GM23338 (cell line): ENCODE measurements at regions not wholly inside any gene's neighbourhood (a gene's known extent, or its start where the extent isn't known, plus 50 kb on each side); places are given as distances from the start of the nearest gene placed in this dataset.

Experiments
- ATAC-seq: fragments of 200-7000 bp; cut with Tn5 transposase; 3 replicates; pipeline ENCODE4 v1.9.1; 2020
- DNase-seq: peaks from one replicate; pipeline ENCODE4 v3.0.0-alpha.2; 2015; ENCODE audit warnings: low spot score
- H2AFZ ChIP-seq: fragments of 200-600 bp; sonication (generic); 2 replicates; pipeline ENCODE4 v1.8.0; 2016; ENCODE audit warnings: antibody characterized with exemption, mild to moderate bottlenecking, moderate library complexity
- H3F3A ChIP-seq: fragments of 200-600 bp; sonication (generic); replicated peaks from 2 replicates; pipeline ENCODE4 v1.8.0; 2017; ENCODE audit warnings: antibody characterized with exemption, mixed run types, low read depth
- H3K27ac ChIP-seq: fragments of 200-600 bp; sonication (generic); 2 replicates; pipeline ENCODE4 v1.6.1; 2016; ENCODE audit warnings: low read depth
- H3K27me3 ChIP-seq: fragments of 200-600 bp; sonication (generic); 2 replicates; pipeline ENCODE4 v1.8.0; 2016; ENCODE audit warnings: mild to moderate bottlenecking, mixed run types, moderate library complexity; ENCODE audit not compliant: insufficient read depth
- H3K36me3 ChIP-seq: fragments of 200-600 bp; sonication (generic); 2 replicates; pipeline ENCODE4 v1.8.0; 2016; ENCODE audit warnings: mild to moderate bottlenecking; ENCODE audit not compliant: insufficient read depth
- H3K4me1 ChIP-seq: fragments of 200-600 bp; sonication (generic); 2 replicates; pipeline ENCODE4 v1.8.0; 2016; ENCODE audit warnings: mild to moderate bottlenecking, moderate library complexity; ENCODE audit not compliant: insufficient read depth
- H3K4me2 ChIP-seq: fragments of 200-600 bp; sonication (generic); 2 replicates; pipeline ENCODE4 v1.7.1; 2017; ENCODE audit warnings: mixed run types
- H3K4me3 ChIP-seq: fragments of 200-600 bp; sonication (generic); 2 replicates; pipeline ENCODE4 v1.6.1; 2016; ENCODE audit warnings: mixed run types
- H3K79me2 ChIP-seq: fragments of 200-600 bp; sonication (generic); replicated peaks from 2 replicates; pipeline ENCODE4 v1.8.0; 2017; ENCODE audit warnings: mild to moderate bottlenecking; ENCODE audit not compliant: insufficient read depth
- H3K9me2 ChIP-seq: fragments of 200-600 bp; sonication (generic); 2 replicates; pipeline ENCODE4 v1.8.0; 2017; ENCODE audit not compliant: insufficient read depth
- H4K20me1 ChIP-seq: fragments of 200-600 bp; sonication (generic); replicated peaks from 2 replicates; pipeline ENCODE4 v1.8.0; 2017; ENCODE audit warnings: mild to moderate bottlenecking; ENCODE audit not compliant: insufficient read depth
- H3K27ac Mint-ChIP-seq: 2 replicates; pipeline ENCODE4 v1.8.0; 2020; ENCODE audit warnings: inconsistent platforms, mild to moderate bottlenecking, moderate library complexity, mixed read lengths
- H3K27me3 Mint-ChIP-seq: 3 replicates; pipeline ENCODE4 v1.8.0; 2022; ENCODE audit warnings: low read depth, mild to moderate bottlenecking, moderate library complexity, mixed read lengths, inconsistent platforms; ENCODE audit not compliant: insufficient read depth, poor library complexity
- H3K36me3 Mint-ChIP-seq: 3 replicates; pipeline ENCODE4 v1.8.0; 2021; ENCODE audit warnings: low read depth, mild to moderate bottlenecking, inconsistent platforms, moderate library complexity, mixed read lengths
- H3K4me1 Mint-ChIP-seq: 3 replicates; pipeline ENCODE4 v1.8.0; 2020; ENCODE audit warnings: mild to moderate bottlenecking, inconsistent platforms, mixed read lengths
- H3K4me3 Mint-ChIP-seq: 3 replicates; pipeline ENCODE4 v1.8.0; 2021; ENCODE audit warnings: moderate library complexity, mild to moderate bottlenecking, inconsistent platforms, mixed read lengths
- H3K9me3 Mint-ChIP-seq: 3 replicates; pipeline ENCODE4 v1.8.0; 2020; ENCODE audit warnings: moderate library complexity, mild to moderate bottlenecking, inconsistent platforms, mixed read lengths
- CREB1 ChIP-seq: fragments of 250-450 bp; sonication (Bioruptor Pico); IDR thresholded peaks from 2 replicates; pipeline ENCODE4 v1.5.0; 2020; ENCODE audit warnings: low read depth, mild to moderate bottlenecking, moderate library complexity
- CTCF ChIP-seq, 2 experiments: fragments of 200-600 bp in 1 of 2; sonication (generic) in 1 of 2; conservative IDR thresholded peaks; 2 replicates each; pipeline versions ENCODE4 v1.5.1 to v1.6.1; 2016 to 2017; ENCODE audit warnings: antibody characterized with exemption in 2 of 2, low read depth in 2 of 2, mild to moderate bottlenecking in 2 of 2, moderate library complexity in 1 of 2
- NANOG ChIP-seq: IDR thresholded peaks from 2 replicates; pipeline ENCODE4 v1.6.1; 2016; ENCODE audit warnings: antibody characterized with exemption, borderline replicate concordance
- REST ChIP-seq: IDR thresholded peaks from one replicate; pipeline ENCODE4 v1.6.1; 2018; ENCODE audit warnings: antibody characterized with exemption; ENCODE audit not compliant: unreplicated experiment
- ZNF331 ChIP-seq: fragments of 250-450 bp; sonication (Bioruptor Pico); IDR thresholded peaks from 2 replicates; pipeline ENCODE4 v1.5.0; 2020; ENCODE audit warnings: low read depth, mild to moderate bottlenecking, moderate library complexity
- TF ChIP-seq, protein P1 (sequence below): fragments of 250-450 bp; sonication (Bioruptor Pico); IDR thresholded peaks from 2 replicates; pipeline ENCODE4 v1.5.0; 2020; ENCODE audit warnings: mild to moderate bottlenecking, moderate library complexity

GRCh38 chr2:195313962-195314361 is 343.1 kb upstream of the SLC39A10 start:
- H3K4me1 ChIP-seq: peaks cover 19% of the 10 kb centered on the region
- no peaks in the 10 kb centered on the region for H4K20me1 ChIP-seq
- H3K36me3 ChIP-seq: no peaks in the 10 kb centered on the region
- H3K9me3 Mint-ChIP-seq: no peaks in the 10 kb centered on the region
- DNase-seq: no peak
- no peak overlapping the region for H3K27ac ChIP-seq
- TF ChIP-seq REST (no peak), NANOG (no peak), ZNF331 (CRISPR knock-in tag) (no peak), CTCF (conservative IDR thresholded peaks at IDR 0.05; ENCODE audit: low read depth in 2 of 2) (no peak), CREB1 (CRISPR knock-in tag) (no peak)
- TF ChIP-seq, protein P1, sequence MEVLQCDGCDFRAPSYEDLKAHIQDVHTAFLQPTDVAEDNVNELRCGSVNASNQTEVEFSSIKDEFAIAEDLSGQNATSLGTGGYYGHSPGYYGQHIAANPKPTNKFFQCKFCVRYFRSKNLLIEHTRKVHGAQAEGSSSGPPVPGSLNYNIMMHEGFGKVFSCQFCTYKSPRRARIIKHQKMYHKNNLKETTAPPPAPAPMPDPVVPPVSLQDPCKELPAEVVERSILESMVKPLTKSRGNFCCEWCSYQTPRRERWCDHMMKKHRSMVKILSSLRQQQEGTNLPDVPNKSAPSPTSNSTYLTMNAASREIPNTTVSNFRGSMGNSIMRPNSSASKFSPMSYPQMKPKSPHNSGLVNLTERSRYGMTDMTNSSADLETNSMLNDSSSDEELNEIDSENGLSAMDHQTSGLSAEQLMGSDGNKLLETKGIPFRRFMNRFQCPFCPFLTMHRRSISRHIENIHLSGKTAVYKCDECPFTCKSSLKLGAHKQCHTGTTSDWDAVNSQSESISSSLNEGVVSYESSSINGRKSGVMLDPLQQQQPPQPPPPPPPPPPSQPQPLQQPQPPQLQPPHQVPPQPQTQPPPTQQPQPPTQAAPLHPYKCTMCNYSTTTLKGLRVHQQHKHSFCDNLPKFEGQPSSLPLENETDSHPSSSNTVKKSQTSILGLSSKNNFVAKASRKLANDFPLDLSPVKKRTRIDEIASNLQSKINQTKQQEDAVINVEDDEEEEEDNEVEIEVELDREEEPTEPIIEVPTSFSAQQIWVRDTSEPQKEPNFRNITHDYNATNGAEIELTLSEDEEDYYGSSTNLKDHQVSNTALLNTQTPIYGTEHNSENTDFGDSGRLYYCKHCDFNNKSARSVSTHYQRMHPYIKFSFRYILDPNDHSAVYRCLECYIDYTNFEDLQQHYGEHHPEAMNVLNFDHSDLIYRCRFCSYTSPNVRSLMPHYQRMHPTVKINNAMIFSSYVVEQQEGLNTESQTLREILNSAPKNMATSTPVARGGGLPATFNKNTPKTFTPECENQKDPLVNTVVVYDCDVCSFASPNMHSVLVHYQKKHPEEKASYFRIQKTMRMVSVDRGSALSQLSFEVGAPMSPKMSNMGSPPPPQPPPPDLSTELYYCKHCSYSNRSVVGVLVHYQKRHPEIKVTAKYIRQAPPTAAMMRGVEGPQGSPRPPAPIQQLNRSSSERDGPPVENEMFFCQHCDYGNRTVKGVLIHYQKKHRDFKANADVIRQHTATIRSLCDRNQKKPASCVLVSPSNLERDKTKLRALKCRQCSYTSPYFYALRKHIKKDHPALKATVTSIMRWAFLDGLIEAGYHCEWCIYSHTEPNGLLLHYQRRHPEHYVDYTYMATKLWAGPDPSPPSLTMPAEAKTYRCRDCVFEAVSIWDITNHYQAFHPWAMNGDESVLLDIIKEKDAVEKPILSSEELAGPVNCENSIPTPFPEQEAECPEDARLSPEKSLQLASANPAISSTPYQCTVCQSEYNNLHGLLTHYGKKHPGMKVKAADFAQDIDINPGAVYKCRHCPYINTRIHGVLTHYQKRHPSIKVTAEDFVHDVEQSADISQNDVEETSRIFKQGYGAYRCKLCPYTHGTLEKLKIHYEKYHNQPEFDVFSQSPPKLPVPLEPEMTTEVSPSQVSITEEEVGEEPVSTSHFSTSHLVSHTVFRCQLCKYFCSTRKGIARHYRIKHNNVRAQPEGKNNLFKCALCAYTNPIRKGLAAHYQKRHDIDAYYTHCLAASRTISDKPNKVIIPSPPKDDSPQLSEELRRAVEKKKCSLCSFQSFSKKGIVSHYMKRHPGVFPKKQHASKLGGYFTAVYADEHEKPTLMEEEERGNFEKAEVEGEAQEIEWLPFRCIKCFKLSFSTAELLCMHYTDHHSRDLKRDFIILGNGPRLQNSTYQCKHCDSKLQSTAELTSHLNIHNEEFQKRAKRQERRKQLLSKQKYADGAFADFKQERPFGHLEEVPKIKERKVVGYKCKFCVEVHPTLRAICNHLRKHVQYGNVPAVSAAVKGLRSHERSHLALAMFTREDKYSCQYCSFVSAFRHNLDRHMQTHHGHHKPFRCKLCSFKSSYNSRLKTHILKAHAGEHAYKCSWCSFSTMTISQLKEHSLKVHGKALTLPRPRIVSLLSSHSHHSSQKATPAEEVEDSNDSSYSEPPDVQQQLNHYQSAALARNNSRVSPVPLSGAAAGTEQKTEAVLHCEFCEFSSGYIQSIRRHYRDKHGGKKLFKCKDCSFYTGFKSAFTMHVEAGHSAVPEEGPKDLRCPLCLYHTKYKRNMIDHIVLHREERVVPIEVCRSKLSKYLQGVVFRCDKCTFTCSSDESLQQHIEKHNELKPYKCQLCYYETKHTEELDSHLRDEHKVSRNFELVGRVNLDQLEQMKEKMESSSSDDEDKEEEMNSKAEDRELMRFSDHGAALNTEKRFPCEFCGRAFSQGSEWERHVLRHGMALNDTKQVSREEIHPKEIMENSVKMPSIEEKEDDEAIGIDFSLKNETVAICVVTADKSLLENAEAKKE: no peak
- H3K36me3 Mint-ChIP-seq: no peaks in the 10 kb centered on the region
- H3K4me1 Mint-ChIP-seq: peaks cover 9% of the 10 kb centered on the region
- no peaks in the 10 kb centered on the region for H3K79me2 ChIP-seq
- ATAC-seq: no peak
- H3F3A ChIP-seq: no peaks in the 10 kb centered on the region
- no peak overlapping the region for H3K4me3 Mint-ChIP-seq
- H3K27me3 Mint-ChIP-seq: no peaks in the 10 kb centered on the region
- no peak overlapping the region for H3K27ac Mint-ChIP-seq
- H3K9me2 ChIP-seq: no peaks in the 10 kb centered on the region
- H3K4me2 ChIP-seq: no peak overlapping the region
- H2AFZ ChIP-seq: no peak overlapping the region
- peaks cover 16% of the 10 kb centered on the region for H3K27me3 ChIP-seq
- H3K4me3 ChIP-seq: no peak overlapping the region
